NB4 (cell line): ENCODE measurements at regions not wholly inside any gene's neighbourhood (a gene's known extent, or its start where the extent isn't known, plus 50 kb on each side); places are given as distances from the start of the nearest gene placed in this dataset.

Experiments
- DNase-seq: peaks from one replicate; pipeline ENCODE4 v3.0.0; 2010; ENCODE audit warnings: low read depth
- H3K4me3 ChIP-seq: one replicate; pipeline ENCODE4 v1.5.1; 2011; ENCODE audit warnings: mild to moderate bottlenecking, low read depth, low read length, moderate library complexity
- CTCF ChIP-seq: IDR thresholded peaks from one replicate; pipeline ENCODE4 v1.5.1; 2012; ENCODE audit warnings: low read depth, low read length
- MAX ChIP-seq: IDR thresholded peaks from 2 replicates; pipeline ENCODE4 v1.6.1; 2011; ENCODE audit warnings: low read depth, low read length
- MYC ChIP-seq: IDR thresholded peaks from 2 replicates; pipeline ENCODE4 v1.6.1; 2011; ENCODE audit warnings: low read depth, low read length
- POLR2A ChIP-seq: IDR thresholded peaks from 2 replicates; pipeline ENCODE4 v1.6.1; 2011; ENCODE audit warnings: mild to moderate bottlenecking; ENCODE audit not compliant: insufficient read length; ENCODE audit errors: extremely low read depth

- H3K4me3 ChIP-seq, result no peak overlapping the region
- no peak for TF ChIP-seq MYC
- no peak for DNase-seq
These were observed 66.8 kb downstream of the PALM2AKAP2 start for GRCh38 chr9:109846776-109847175.

- no peak overlapping the region for H3K4me3 ChIP-seq
- TF ChIP-seq MAX (no peak), POLR2A (no peak)
- no peak for DNase-seq
These were observed 72.6 kb downstream of the PALM2AKAP2 start for GRCh38 chr9:109852556-109852955.

- TF ChIP-seq POLR2A (no peak), CTCF (no peak), MAX (no peak), MYC (no peak)
- H3K4me3 ChIP-seq, result no peak overlapping the region
- DNase-seq, result no peak
These were observed 75.5 kb downstream of the PALM2AKAP2 start for GRCh38 chr9:109855540-109855939.

- no peak overlapping the region for H3K4me3 ChIP-seq
- TF ChIP-seq MAX (no peak), POLR2A (no peak), CTCF (no peak), MYC (no peak)
- peak; percentile 4 for DNase-seq
These were observed 76.8 kb downstream of the PALM2AKAP2 start for GRCh38 chr9:109856785-109857184.

GRCh38 chr9:109857336-109857735, 77.3 kb downstream of the PALM2AKAP2 start:
- TF ChIP-seq CTCF (no peak), POLR2A (no peak), MYC (no peak), MAX (no peak)
- no peak for DNase-seq

GRCh38 chr9:109859447-109859846, 79.4 kb downstream of the PALM2AKAP2 start:
- no peak overlapping the region for H3K4me3 ChIP-seq
- TF ChIP-seq POLR2A (no peak), CTCF (peak; percentile 14)
- no peak for DNase-seq

More at GRCh38 chr9:109857336-109857735, 77.3 kb downstream of the PALM2AKAP2 start:
- H3K4me3 ChIP-seq, result no peak overlapping the region

- no peak for DNase-seq
- H3K4me3 ChIP-seq, result no peak overlapping the region
- TF ChIP-seq MAX (no peak), POLR2A (no peak), MYC (no peak), CTCF (no peak)
These were observed 80.5 kb downstream of the PALM2AKAP2 start for GRCh38 chr9:109860521-109860920.
